ENCODE measurements at regions not wholly inside any gene's neighbourhood (a gene's known extent, or its start where the extent isn't known, plus 50 kb on each side); places are given as distances from the start of the nearest gene placed in this dataset.

DNA sequence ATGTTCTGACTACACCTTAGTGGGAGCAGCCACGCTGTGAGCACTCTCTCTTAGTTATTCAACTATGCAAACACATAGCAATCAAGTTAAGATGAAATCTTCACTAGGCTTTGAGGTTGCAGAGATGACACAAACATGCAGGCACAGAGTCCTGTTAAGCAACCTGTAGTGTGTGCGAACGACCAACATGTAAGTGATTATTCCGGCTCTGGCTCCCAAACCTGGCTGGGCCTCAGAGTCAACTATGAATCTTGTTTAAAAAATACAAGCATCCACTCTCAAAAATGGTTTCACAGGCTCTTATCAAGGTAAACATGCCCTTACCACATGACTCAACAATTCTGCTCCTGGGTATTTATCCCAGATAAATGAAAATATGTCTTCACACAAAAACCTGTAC, 91.4 kb downstream of the IRS2 start:
- no peak for TF ChIP-seq CTCF (IDR thresholded peaks at IDR 0.05; ENCODE audit: unreplicated experiment in 3 of 3)
- Mint-ChIP-seq H3K27ac (no peak overlapping the region), H3K4me3 (no peak overlapping the region), H3K36me3 (ENCODE audit: low read depth) (no peaks in the 10 kb centered on the region), H3K27me3 (ENCODE audit: low read depth) (peaks cover 5% of the 10 kb centered on the region), H3K4me1 (peaks cover under 1% of the 10 kb centered on the region), H3K9me3 (no peaks in the 10 kb centered on the region)

GRCh38 chr13:109693213-109693612, 93.2 kb downstream of the IRS2 start:
- H3K4me1 Mint-ChIP-seq = no peaks in the 10 kb centered on the region

GRCh38 chr13:109691689-109692088, 94.7 kb downstream of the IRS2 start:
- Mint-ChIP-seq H3K27me3 (ENCODE audit: low read depth) (peaks cover 5% of the 10 kb centered on the region), H3K4me3 (no peak overlapping the region), H3K9me3 (no peaks in the 10 kb centered on the region), H3K4me1 (no peaks in the 10 kb centered on the region), H3K27ac (no peak overlapping the region), H3K36me3 (ENCODE audit: low read depth) (no peaks in the 10 kb centered on the region)
- TF ChIP-seq CTCF (IDR thresholded peaks at IDR 0.05; ENCODE audit: unreplicated experiment in 3 of 3) = no peak

More at GRCh38 chr13:109693213-109693612, 93.2 kb downstream of the IRS2 start:
- no peaks in the 10 kb centered on the region for H3K9me3 Mint-ChIP-seq
- no peak for TF ChIP-seq CTCF (IDR thresholded peaks at IDR 0.05; ENCODE audit: unreplicated experiment in 3 of 3)
- H3K4me3 Mint-ChIP-seq = no peak overlapping the region
- peaks cover 5% of the 10 kb centered on the region for H3K27me3 Mint-ChIP-seq (ENCODE audit: low read depth)
- no peaks in the 10 kb centered on the region for H3K36me3 Mint-ChIP-seq (ENCODE audit: low read depth)
- H3K27ac Mint-ChIP-seq = no peak overlapping the region

GRCh38 chr13:109687559-109688448, 98.6 kb downstream of the IRS2 start:
- Mint-ChIP-seq H3K9me3 (no peaks in the 10 kb centered on the region), H3K27me3 (ENCODE audit: low read depth) (peaks cover 13% of the 10 kb centered on the region), H3K27ac (no peak overlapping the region), H3K36me3 (ENCODE audit: low read depth) (no peaks in the 10 kb centered on the region), H3K4me3 (no peak overlapping the region), H3K4me1 (peaks cover 18% of the 10 kb centered on the region)
- no peak for TF ChIP-seq CTCF (IDR thresholded peaks at IDR 0.05; ENCODE audit: unreplicated experiment in 3 of 3)

- Mint-ChIP-seq H3K4me1 (peaks cover 18% of the 10 kb centered on the region), H3K9me3 (no peaks in the 10 kb centered on the region), H3K4me3 (peak overlapping the region in 2 of 3 experiments; percentile 8 to 10), H3K27ac (peak overlapping the region; percentile 20 to 56 (median 22)), H3K27me3 (ENCODE audit: low read depth) (peaks cover 12% of the 10 kb centered on the region), H3K36me3 (ENCODE audit: low read depth) (no peaks in the 10 kb centered on the region)
- TF ChIP-seq CTCF (IDR thresholded peaks at IDR 0.05; ENCODE audit: unreplicated experiment in 3 of 3) = no peak
Observed at GRCh38 chr13:109685203-109685602, 101.2 kb downstream of the IRS2 start.

DNA sequence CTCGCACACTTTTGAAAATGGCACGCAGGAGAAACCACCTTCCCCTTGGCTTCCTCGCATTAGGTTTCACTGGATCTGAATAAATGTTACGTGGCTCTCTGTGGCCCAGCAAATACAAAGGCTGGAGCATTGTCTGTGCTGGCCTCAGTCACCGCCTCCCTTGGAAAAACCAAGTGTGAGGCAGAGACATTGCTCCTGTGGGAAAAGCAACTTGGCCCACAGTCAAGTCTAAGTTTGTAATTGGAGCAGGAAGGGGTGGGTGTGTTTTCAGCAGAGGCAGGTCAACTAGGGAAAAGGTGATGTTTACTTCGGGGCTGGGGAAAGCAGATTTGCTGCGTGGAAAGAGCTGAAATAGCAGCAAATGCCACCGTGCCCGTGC, 101.6 kb downstream of the IRS2 start:
- no peak for TF ChIP-seq CTCF (IDR thresholded peaks at IDR 0.05; ENCODE audit: unreplicated experiment in 3 of 3)
- H3K27me3 Mint-ChIP-seq (ENCODE audit: low read depth) = peaks cover 9% of the 10 kb centered on the region
- no peaks in the 10 kb centered on the region for H3K9me3 Mint-ChIP-seq
- H3K36me3 Mint-ChIP-seq (ENCODE audit: low read depth) = no peaks in the 10 kb centered on the region
- H3K4me1 Mint-ChIP-seq = peaks cover 18% of the 10 kb centered on the region
- H3K4me3 Mint-ChIP-seq = peak overlapping the region in 2 of 3 experiments; percentile 8 to 10
- peak overlapping the region; percentile 20 to 56 (median 22) for H3K27ac Mint-ChIP-seq
